AG04450 (cell line): ENCODE measurements at regions not wholly inside any gene's neighbourhood (a gene's known extent, or its start where the extent isn't known, plus 50 kb on each side); places are given as distances from the start of the nearest gene placed in this dataset.

Source experiments
- CTCF ChIA-PET: fragments of 300-600, 350-600 bp; formaldehyde crosslinking; extraction: SDS; loops from one replicate; lab custom pipeline; 2022; ENCODE audit warnings: antibody characterized with exemption, inconsistent platforms; lab: Charles Lee
- POLR2A ChIA-PET: fragments of 350-600 bp; formaldehyde crosslinking; extraction: SDS; loops from one replicate; lab custom pipeline; 2021; ENCODE audit warnings: antibody characterized with exemption, inconsistent platforms; lab: Yijun Ruan, JAX
- DNase-seq: peaks from one replicate; pipeline ENCODE4 v3.0.0-alpha.2; 2011; ENCODE audit warnings: low read depth, low spot score
- H3K27ac ChIP-seq: one replicate; pipeline ENCODE4 v1.5.1; 2012; ENCODE audit warnings: low read depth, low read length, control low read depth
- H3K27me3 ChIP-seq: one replicate; pipeline ENCODE4 v1.6.0; 2012; ENCODE audit warnings: low read length; ENCODE audit not compliant: control insufficient read depth, insufficient read depth
- H3K4me3 ChIP-seq: 2 replicates; pipeline ENCODE4 v1.5.1; 2011; ENCODE audit warnings: mild to moderate bottlenecking, low read depth, low read length, control low read depth
- H3K9me3 ChIP-seq: 2 replicates; pipeline ENCODE4 v1.5.1; 2012; ENCODE audit warnings: low read length; ENCODE audit not compliant: control insufficient read depth, insufficient read depth
- TF ChIP-seq, protein P1 (sequence below): IDR thresholded peaks from 2 replicates; pipeline ENCODE4 v1.5.1; 2011; ENCODE audit warnings: low read depth, low read length, control low read depth, inconsistent platforms

DNA sequence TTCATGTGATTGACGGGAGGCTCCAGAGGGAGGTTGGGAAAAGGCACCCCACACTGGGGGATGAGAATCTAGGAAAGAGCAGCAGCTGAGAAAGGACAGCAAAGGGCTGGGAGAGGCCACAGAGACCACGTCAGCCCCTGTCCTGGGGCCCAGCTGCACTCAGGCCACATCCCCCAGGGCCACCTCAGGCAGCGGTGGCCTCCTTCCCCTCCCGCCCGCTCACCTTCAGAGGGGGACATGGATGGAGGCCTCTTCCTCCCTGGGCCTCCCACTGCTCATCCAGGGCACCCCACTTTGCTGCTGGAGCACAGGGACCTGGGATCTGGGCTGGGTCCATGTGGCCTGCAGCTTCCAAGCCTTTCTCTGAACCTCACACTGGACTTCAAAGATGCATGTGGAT, 199.8 kb upstream of the HDAC4 start:
- H3K9me3 ChIP-seq = peaks cover 63% of the 10 kb centered on the region
- TF ChIP-seq, protein P1, sequence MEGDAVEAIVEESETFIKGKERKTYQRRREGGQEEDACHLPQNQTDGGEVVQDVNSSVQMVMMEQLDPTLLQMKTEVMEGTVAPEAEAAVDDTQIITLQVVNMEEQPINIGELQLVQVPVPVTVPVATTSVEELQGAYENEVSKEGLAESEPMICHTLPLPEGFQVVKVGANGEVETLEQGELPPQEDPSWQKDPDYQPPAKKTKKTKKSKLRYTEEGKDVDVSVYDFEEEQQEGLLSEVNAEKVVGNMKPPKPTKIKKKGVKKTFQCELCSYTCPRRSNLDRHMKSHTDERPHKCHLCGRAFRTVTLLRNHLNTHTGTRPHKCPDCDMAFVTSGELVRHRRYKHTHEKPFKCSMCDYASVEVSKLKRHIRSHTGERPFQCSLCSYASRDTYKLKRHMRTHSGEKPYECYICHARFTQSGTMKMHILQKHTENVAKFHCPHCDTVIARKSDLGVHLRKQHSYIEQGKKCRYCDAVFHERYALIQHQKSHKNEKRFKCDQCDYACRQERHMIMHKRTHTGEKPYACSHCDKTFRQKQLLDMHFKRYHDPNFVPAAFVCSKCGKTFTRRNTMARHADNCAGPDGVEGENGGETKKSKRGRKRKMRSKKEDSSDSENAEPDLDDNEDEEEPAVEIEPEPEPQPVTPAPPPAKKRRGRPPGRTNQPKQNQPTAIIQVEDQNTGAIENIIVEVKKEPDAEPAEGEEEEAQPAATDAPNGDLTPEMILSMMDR = no peak

DNA sequence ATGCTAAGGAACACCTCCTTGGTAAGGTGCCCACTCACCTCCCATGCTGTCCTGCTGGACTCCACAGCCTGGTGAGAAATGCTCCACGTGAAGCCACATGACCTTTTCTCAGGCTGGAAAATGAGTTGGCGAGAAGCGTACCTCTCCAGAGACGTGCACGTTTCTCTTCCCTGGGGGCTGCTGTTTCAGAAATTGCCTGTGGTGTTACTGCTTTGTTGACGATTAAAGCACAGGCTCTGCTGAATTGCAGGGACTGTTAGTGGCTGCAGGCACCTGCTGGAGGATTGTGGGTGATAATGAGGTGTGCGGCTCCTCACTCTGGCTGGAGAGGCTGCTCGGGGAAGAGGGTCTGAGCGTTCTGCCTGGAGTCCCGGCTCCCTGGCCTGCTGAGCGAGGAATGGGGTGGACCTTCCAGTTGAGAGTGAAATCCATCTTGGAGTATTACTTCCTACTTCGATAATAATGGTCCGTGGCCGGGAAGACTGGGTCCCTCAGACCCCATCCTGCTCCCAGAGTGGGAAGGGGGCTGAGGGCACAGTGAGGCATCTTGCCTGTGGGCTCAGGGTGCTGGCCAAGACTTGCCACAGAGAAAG, 199.3 kb upstream of the HDAC4 start:
- Histone ChIP-seq H3K27ac (no peak overlapping the region), H3K27me3 (no peaks in the 10 kb centered on the region), H3K4me3 (no peak overlapping the region), H3K9me3 (peaks cover 69% of the 10 kb centered on the region)
- TF ChIP-seq, protein P1 = no peak
- DNase-seq = no peak
- ChIA-PET CTCF (no interaction called here), POLR2A (no interaction called here)

More for the DNA sequence above, 199.8 kb upstream of the HDAC4 start:
- Histone ChIP-seq H3K4me3 (no peak overlapping the region), H3K27ac (no peak overlapping the region), H3K27me3 (no peaks in the 10 kb centered on the region)
- DNase-seq = no peak
- CTCF ChIA-PET = no interaction called here
- POLR2A ChIA-PET = no interaction called here

DNA sequence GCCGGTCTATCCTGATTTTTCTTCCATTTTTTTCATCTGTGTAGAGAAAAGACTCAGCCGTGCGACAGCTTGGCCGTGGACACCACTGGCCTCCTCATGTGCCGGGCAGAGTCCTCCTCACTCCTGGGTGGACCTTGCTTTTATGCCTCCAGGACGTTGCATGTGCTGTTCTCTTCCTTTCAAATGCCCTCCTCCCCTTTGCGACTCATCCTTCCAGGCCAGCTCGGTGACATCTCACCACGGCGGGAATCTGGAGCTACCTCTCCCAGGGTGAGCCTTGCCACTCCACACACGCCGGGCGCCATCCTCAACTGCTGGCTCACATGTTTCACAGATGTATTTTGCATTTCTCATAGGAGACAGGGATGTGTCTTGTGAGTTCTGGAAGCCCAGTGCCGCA, 198.5 kb upstream of the HDAC4 start:
- no peak for DNase-seq
- ChIA-PET CTCF (no interaction called here), POLR2A (no interaction called here)
- TF ChIP-seq, protein P1 = no peak
- Histone ChIP-seq H3K9me3 (peaks cover 77% of the 10 kb centered on the region), H3K4me3 (no peak overlapping the region), H3K27ac (no peak overlapping the region), H3K27me3 (no peaks in the 10 kb centered on the region)

DNA sequence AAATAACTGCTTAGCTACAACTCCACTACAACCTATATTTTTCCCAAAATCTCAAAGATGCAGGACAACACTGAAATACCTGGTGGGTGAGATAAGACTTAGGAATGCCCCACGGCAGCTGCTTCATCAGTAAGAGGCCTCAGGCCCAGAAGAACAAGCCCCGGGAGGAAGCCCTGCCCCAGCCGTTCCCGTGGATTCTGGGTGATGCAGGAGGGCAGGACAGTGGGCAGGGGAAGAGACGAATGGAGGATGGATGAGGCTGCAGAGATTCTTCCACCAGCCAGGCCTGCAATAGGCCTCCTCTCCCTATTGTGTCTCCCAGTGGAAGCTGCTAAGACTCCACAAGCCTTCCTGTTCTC, 197.9 kb upstream of the HDAC4 start:
- no peak for DNase-seq
- Histone ChIP-seq H3K27ac (no peak overlapping the region), H3K27me3 (no peaks in the 10 kb centered on the region), H3K4me3 (no peak overlapping the region), H3K9me3 (peaks cover 80% of the 10 kb centered on the region)
- TF ChIP-seq, protein P1 = no peak
- POLR2A ChIA-PET = no interaction called here
- CTCF ChIA-PET = no interaction called here

DNA sequence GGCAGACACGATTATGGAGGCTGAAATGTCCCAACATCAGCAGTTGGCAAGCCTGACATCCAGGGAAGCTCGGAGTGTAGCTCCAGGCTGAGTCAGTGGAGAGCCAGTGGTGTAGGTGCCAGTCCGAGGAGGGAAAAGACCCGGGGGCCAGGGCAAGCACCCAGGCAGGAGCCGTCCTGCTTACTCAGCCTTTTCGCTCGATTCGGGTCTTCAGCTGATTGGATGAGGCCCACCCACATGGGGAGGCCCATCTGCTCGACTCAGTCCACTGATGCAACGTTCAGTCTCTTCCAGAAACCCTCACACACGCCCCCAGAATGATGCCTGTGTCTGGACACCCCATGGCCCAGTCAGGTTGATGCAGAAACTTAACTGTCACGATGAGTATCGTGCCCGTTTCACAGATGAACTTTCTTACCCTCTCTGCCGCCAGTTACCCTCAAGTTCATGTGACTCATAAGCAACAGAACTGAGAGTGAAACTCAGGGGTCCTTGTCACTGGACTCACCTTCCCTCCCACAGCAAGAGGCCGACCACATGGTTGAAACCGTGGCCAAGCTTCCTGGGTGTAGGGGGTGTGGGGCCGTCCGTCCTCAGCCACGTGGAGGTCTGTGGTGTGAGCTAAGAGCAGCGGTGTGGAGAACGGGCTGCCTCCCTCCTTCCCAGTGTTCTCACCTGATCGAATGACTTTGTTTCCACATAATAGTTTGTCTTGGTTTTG, 197.4 kb upstream of the HDAC4 start:
- H3K27me3 ChIP-seq = no peaks in the 10 kb centered on the region
- H3K4me3 ChIP-seq = no peak overlapping the region
- DNase-seq = no peak
- CTCF ChIA-PET = no interaction called here
- peaks cover 83% of the 10 kb centered on the region for H3K9me3 ChIP-seq
- TF ChIP-seq, protein P1 = no peak
- no peak overlapping the region for H3K27ac ChIP-seq
- POLR2A ChIA-PET = no interaction called here
